ENCODE measurements at regions not wholly inside any gene's neighbourhood (a gene's known extent, or its start where the extent isn't known, plus 50 kb on each side); places are given as distances from the start of the nearest gene placed in this dataset.

DNA sequence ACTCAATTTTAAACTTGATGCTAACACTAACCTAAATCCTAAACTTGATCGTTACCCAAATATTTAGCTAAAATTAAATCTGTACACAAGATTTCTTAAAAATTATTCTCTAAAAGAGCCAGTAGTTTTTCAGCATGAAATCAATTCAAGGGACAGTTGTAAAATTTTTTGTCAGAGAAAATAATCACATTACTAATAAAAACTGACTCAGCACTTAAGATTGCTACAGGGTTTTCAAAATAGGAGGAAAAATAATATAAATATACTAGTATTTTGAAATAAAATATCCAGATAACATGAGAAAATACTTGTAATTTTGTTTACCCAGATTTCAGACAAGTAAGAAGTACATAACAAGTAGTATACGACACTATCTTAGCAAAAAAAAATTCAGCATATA lies 1268.1 kb upstream of the USP15 start:
- H3K36me3 ChIP-seq, result no peaks in the 10 kb centered on the region
- no peaks in the 10 kb centered on the region for H3K4me1 ChIP-seq
- no peak overlapping the region for H3K27ac ChIP-seq
- H3K27me3 ChIP-seq, result no peaks in the 10 kb centered on the region
- no peak overlapping the region for H3K4me3 ChIP-seq
- DNase-seq (ENCODE audit: low spot score in 2 of 2), result no peak
- H3K9me3 ChIP-seq, result no peaks in the 10 kb centered on the region
- 92% methylated on average over 2 of the region's 2 CpGs for WGBS, 2 donors
- TF ChIP-seq EP300 (IDR thresholded peaks at IDR 0.05) (no peak), POLR2A (IDR thresholded peaks at IDR 0.05) (no peak)
- TF ChIP-seq, protein P1, sequence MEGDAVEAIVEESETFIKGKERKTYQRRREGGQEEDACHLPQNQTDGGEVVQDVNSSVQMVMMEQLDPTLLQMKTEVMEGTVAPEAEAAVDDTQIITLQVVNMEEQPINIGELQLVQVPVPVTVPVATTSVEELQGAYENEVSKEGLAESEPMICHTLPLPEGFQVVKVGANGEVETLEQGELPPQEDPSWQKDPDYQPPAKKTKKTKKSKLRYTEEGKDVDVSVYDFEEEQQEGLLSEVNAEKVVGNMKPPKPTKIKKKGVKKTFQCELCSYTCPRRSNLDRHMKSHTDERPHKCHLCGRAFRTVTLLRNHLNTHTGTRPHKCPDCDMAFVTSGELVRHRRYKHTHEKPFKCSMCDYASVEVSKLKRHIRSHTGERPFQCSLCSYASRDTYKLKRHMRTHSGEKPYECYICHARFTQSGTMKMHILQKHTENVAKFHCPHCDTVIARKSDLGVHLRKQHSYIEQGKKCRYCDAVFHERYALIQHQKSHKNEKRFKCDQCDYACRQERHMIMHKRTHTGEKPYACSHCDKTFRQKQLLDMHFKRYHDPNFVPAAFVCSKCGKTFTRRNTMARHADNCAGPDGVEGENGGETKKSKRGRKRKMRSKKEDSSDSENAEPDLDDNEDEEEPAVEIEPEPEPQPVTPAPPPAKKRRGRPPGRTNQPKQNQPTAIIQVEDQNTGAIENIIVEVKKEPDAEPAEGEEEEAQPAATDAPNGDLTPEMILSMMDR (IDR thresholded peaks at IDR 0.05), result no peak

DNA sequence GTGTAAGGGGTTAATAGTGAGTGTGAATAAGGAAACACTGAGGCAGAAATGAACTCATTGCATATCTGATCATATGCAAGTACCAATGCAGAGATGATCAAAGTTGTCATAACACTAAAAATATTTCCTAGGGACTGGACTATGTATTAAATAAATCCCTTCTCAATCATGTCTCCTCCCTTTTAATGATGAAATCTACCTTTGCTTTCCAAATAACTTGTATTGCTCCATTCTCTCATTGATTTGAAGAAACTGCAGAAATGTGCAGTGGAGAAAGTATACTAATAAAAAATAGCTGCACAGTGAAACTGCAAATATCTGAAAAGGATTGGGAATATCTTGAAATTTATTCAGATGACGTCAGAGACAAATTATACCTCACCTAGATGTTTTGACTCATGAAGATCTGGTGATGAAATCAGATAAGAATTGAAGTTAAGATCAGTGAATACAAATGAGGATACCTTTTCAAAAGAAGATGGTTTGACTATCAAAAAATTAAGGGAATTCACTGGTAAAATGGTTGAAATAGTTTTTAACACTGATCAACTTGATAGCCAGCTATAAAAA lies 1264.9 kb upstream of the USP15 start:
- Histone ChIP-seq H3K4me3 (no peak overlapping the region), H3K27ac (no peak overlapping the region), H3K9me3 (peaks cover 0 to 4% (median 0%) of the 10 kb centered on the region in 4 donors), H3K36me3 (no peaks in the 10 kb centered on the region), H3K27me3 (no peaks in the 10 kb centered on the region), H3K4me1 (no peaks in the 10 kb centered on the region)
- TF ChIP-seq, protein P1 (IDR thresholded peaks at IDR 0.05), result no peak
- TF ChIP-seq POLR2A (IDR thresholded peaks at IDR 0.05), result no peak
- TF ChIP-seq EP300 (IDR thresholded peaks at IDR 0.05), result no peak
- WGBS, 2 donors, result 70 to 80% methylated on average over 1 of the region's 1 CpG
- DNase-seq (ENCODE audit: low spot score in 2 of 2), result no peak

- Histone ChIP-seq H3K9me3 (peaks cover 0 to 4% (median 0%) of the 10 kb centered on the region in 4 donors), H3K36me3 (no peaks in the 10 kb centered on the region), H3K27ac (no peak overlapping the region), H3K4me3 (no peak overlapping the region), H3K27me3 (no peaks in the 10 kb centered on the region), H3K4me1 (no peaks in the 10 kb centered on the region)
- DNase-seq (ENCODE audit: low spot score in 2 of 2), result no peak
- WGBS, 2 donors, result 57 to 64% methylated on average over 1 of the region's 1 CpG
- TF ChIP-seq POLR2A (IDR thresholded peaks at IDR 0.05), result no peak
- TF ChIP-seq, protein P1 (IDR thresholded peaks at IDR 0.05), result no peak
- TF ChIP-seq EP300 (IDR thresholded peaks at IDR 0.05), result no peak
Measured at GRCh38 chr12:60997869-60998378, 1262.3 kb upstream of the USP15 start.

- no peak for DNase-seq (ENCODE audit: low spot score in 2 of 2)
- no peak for TF ChIP-seq POLR2A (IDR thresholded peaks at IDR 0.05)
- TF ChIP-seq, protein P1 (IDR thresholded peaks at IDR 0.05), result no peak
- TF ChIP-seq EP300 (IDR thresholded peaks at IDR 0.05), result no peak
- Histone ChIP-seq H3K9me3 (no peaks in the 10 kb centered on the region), H3K36me3 (no peaks in the 10 kb centered on the region), H3K4me1 (no peaks in the 10 kb centered on the region), H3K4me3 (no peak overlapping the region), H3K27me3 (no peaks in the 10 kb centered on the region), H3K27ac (no peak overlapping the region)
- 63 to 74% methylated on average over 2 of the region's 2 CpGs for WGBS, 2 donors
Measured at GRCh38 chr12:61009192-61009591, 1251.0 kb upstream of the USP15 start.

GRCh38 chr12:61011767-61012423 lies 1248.3 kb upstream of the USP15 start:
- H3K4me1 ChIP-seq, result no peaks in the 10 kb centered on the region
- no peaks in the 10 kb centered on the region for H3K9me3 ChIP-seq
- no peak for DNase-seq (ENCODE audit: low spot score in 2 of 2)
- H3K36me3 ChIP-seq, result no peaks in the 10 kb centered on the region
- WGBS, 2 donors, result 76 to 79% methylated on average over 2 of the region's 2 CpGs
- no peak overlapping the region for H3K27ac ChIP-seq
- no peak for TF ChIP-seq EP300 (IDR thresholded peaks at IDR 0.05)
- no peaks in the 10 kb centered on the region for H3K27me3 ChIP-seq
- H3K4me3 ChIP-seq, result no peak overlapping the region
